Prostate gland (tissue), 2 donors: ENCODE measurements at regions not wholly inside any gene's neighbourhood (a gene's known extent, or its start where the extent isn't known, plus 50 kb on each side); places are given as distances from the start of the nearest gene placed in this dataset.

ENCODE experiments used
- DNase-seq: peaks from one replicate; pipeline ENCODE4 v3.0.0-alpha.2; 2019; ENCODE audit warnings: low spot score
- H3K27ac ChIP-seq, 2 donors: fragments of 200-600 bp; sonication (generic); 2 replicates each; pipeline ENCODE4 v1.5.1; 2017 to 2019
- H3K27me3 ChIP-seq: fragments of 200-600 bp; sonication (generic); replicated peaks from 2 replicates; pipeline ENCODE4 v1.5.1; 2019; ENCODE audit not compliant: insufficient read depth
- H3K36me3 ChIP-seq, 2 donors: fragments of 200-600 bp; sonication (generic); 1 replicate in 1 of 2; 2 replicates in 1 of 2; pipeline versions ENCODE4 v1.5.1 to v1.8.1; 2017 to 2019
- H3K4me1 ChIP-seq: fragments of 200-600 bp; sonication (generic); replicated peaks from 2 replicates; pipeline ENCODE4 v1.5.1; 2019
- H3K4me3 ChIP-seq, 2 donors: fragments of 200-600 bp; sonication (generic); 2 replicates each; pipeline ENCODE4 v1.5.1; 2017 to 2019
- H3K9me3 ChIP-seq: fragments of 200-600 bp; sonication (generic); 2 replicates; pipeline ENCODE4 v1.5.1; 2017
- CTCF ChIP-seq, 4 experiments: fragments of 200-600 bp in 2 of 4; fragments of 450-650 bp in 2 of 4; sonication (generic) in 2 of 4; IDR thresholded peaks; 1 replicate in 3 of 4; 2 replicates in 1 of 4; pipeline ENCODE4 v1.5.1; 2016 to 2019; ENCODE audit warnings: antibody characterized with exemption in 4 of 4, mild to moderate bottlenecking in 2 of 4, moderate library complexity in 2 of 4
- POLR2A ChIP-seq: fragments of 450-650 bp; IDR thresholded peaks from one replicate; pipeline ENCODE4 v1.6.1; 2016; ENCODE audit warnings: antibody characterized with exemption, mild to moderate bottlenecking
- POLR2AphosphoS5 ChIP-seq: sonication (generic); formaldehyde crosslinking; IDR thresholded peaks from one replicate; pipeline ENCODE4 v1.6.1; 2017; ENCODE audit warnings: antibody characterized with exemption
- WGBS: methylation state at CpG from one replicate; pipeline ENCODE4 v1.1.5; 2018; 5-methylcytosine and 5-hydroxymethylcytosine counted together
- intact Hi-C: fragments of 100-400 bp; cut with DNase I; formaldehyde crosslinking; loops from one replicate; pipeline ENCODE4 v1.14.2; 2022

- Histone ChIP-seq H3K27ac (no peak overlapping the region), H3K9me3 (no peaks in the 10 kb centered on the region), H3K4me1 (no peaks in the 10 kb centered on the region), H3K4me3 (no peak overlapping the region), H3K36me3 (no peaks in the 10 kb centered on the region), H3K27me3 (no peaks in the 10 kb centered on the region)
- DNase-seq = no peak
- TF ChIP-seq CTCF (IDR thresholded peaks at IDR 0.05) = no peak
- TF ChIP-seq POLR2A = no peak
- no peak for TF ChIP-seq POLR2AphosphoS5
- WGBS = 93% methylated on average over 2 of the region's 2 CpGs
- intact Hi-C loops = no loop called here
These were observed 143.9 kb upstream of the DIPK2B start for GRCh38 chrX:45344594-45344993.

GRCh38 chrX:45329217-45329616 is 128.5 kb upstream of the DIPK2B start:
- H3K4me1 ChIP-seq = no peaks in the 10 kb centered on the region
- no peak for DNase-seq
- intact Hi-C loops = loop anchor here (10.0 kb wide), 3 partner anchors 186 to 1076 kb away; no protein-coding TSS in a partner anchor
- H3K27me3 ChIP-seq = no peaks in the 10 kb centered on the region
- H3K9me3 ChIP-seq = no peaks in the 10 kb centered on the region
- no peak overlapping the region for H3K27ac ChIP-seq
- WGBS = 69% methylated on average over 1 of the region's 1 CpG
- H3K4me3 ChIP-seq = no peak overlapping the region
- H3K36me3 ChIP-seq = no peaks in the 10 kb centered on the region
- TF ChIP-seq POLR2A = no peak
- no peak for TF ChIP-seq POLR2AphosphoS5
- no peak for TF ChIP-seq CTCF (IDR thresholded peaks at IDR 0.05)

- Histone ChIP-seq H3K4me3 (no peak overlapping the region), H3K4me1 (no peaks in the 10 kb centered on the region), H3K27me3 (no peaks in the 10 kb centered on the region), H3K36me3 (no peaks in the 10 kb centered on the region), H3K27ac (no peak overlapping the region), H3K9me3 (no peaks in the 10 kb centered on the region)
- DNase-seq = no peak
- TF ChIP-seq POLR2AphosphoS5 (no peak), POLR2A (no peak), CTCF (IDR thresholded peaks at IDR 0.05) (no peak)
- intact Hi-C loops = loop anchor here (10.0 kb wide), 3 partner anchors 190 to 1080 kb away; no protein-coding TSS in a partner anchor
- WGBS = 69% methylated on average over 3 of the region's 3 CpGs
These were observed 124.3 kb upstream of the DIPK2B start for GRCh38 chrX:45324941-45325340.

- H3K36me3 ChIP-seq = no peaks in the 10 kb centered on the region
- H3K4me3 ChIP-seq = no peak overlapping the region
- H3K4me1 ChIP-seq = no peaks in the 10 kb centered on the region
- no peaks in the 10 kb centered on the region for H3K27me3 ChIP-seq
- no peak for TF ChIP-seq CTCF (IDR thresholded peaks at IDR 0.05)
- no peak for TF ChIP-seq POLR2A
- no peak for TF ChIP-seq POLR2AphosphoS5
- WGBS = 55% methylated on average over 3 of the region's 3 CpGs
- no peaks in the 10 kb centered on the region for H3K9me3 ChIP-seq
- no peak for DNase-seq
- no peak overlapping the region for H3K27ac ChIP-seq
- intact Hi-C loops = loop anchor here (10.0 kb wide), 3 partner anchors 191 to 1081 kb away; no protein-coding TSS in a partner anchor
These were observed 122.7 kb upstream of the DIPK2B start for GRCh38 chrX:45323387-45323786.

- intact Hi-C loops = loop anchor here (10.0 kb wide), 3 partner anchors 192 to 1082 kb away; no protein-coding TSS in a partner anchor
- no peak overlapping the region for H3K27ac ChIP-seq
These were observed 122.1 kb upstream of the DIPK2B start for GRCh38 chrX:45322820-45323219.

More at GRCh38 chrX:45322820-45323219, 122.1 kb upstream of the DIPK2B start:
- Histone ChIP-seq H3K4me3 (no peak overlapping the region), H3K9me3 (no peaks in the 10 kb centered on the region), H3K36me3 (no peaks in the 10 kb centered on the region), H3K4me1 (no peaks in the 10 kb centered on the region), H3K27me3 (no peaks in the 10 kb centered on the region)
- TF ChIP-seq POLR2AphosphoS5 (no peak), POLR2A (no peak), CTCF (IDR thresholded peaks at IDR 0.05) (no peak)
- DNase-seq = no peak
